Ovary (tissue), 7 donors: ENCODE measurements at regions not wholly inside any gene's neighbourhood (a gene's known extent, or its start where the extent isn't known, plus 50 kb on each side); places are given as distances from the start of the nearest gene placed in this dataset.

Experiments
- DNase-seq, 5 donors: peaks; one replicate each; pipeline ENCODE4 v3.0.0-alpha.2; 2019 to 2020
- H3K27ac ChIP-seq, 2 donors: fragments of 200-600 bp; one replicate each; pipeline versions ENCODE4 v1.5.1 to v1.8.0; 2019 to 2022
- H3K27me3 ChIP-seq: fragments of 200-600 bp; one replicate; pipeline ENCODE4 v1.8.0; 2022
- H3K36me3 ChIP-seq: fragments of 200-600 bp; sonication (generic); one replicate; pipeline ENCODE4 v1.5.1; 2019
- H3K4me1 ChIP-seq: one replicate; pipeline ENCODE4 v1.8.1; 2013; ENCODE audit warnings: mild to moderate bottlenecking, moderate library complexity; ENCODE audit not compliant: insufficient read depth
- H3K4me3 ChIP-seq: fragments of 200-600 bp; sonication (generic); one replicate; pipeline ENCODE4 v1.5.1; 2017
- H3K9me3 ChIP-seq, 2 donors: fragments of 200-600 bp in 1 of 2; sonication (generic) in 1 of 2; one replicate each; pipeline versions ENCODE4 v1.5.1 to v1.8.1; 2013 to 2019; ENCODE audit warnings: mild to moderate bottlenecking in 1 of 2, moderate library complexity in 1 of 2
- CTCF ChIP-seq, 3 donors: fragments of 450-650 bp in 2 of 3; fragments of 200-600 bp in 1 of 3; IDR thresholded peaks; one replicate each; pipeline versions ENCODE4 v1.5.1 to v1.8.0; 2016 to 2022; ENCODE audit warnings: antibody characterized with exemption in 3 of 3, mild to moderate bottlenecking in 1 of 3
- EP300 ChIP-seq: sonication (generic); formaldehyde crosslinking; IDR thresholded peaks from one replicate; pipeline ENCODE4 v1.6.1; 2017; ENCODE audit warnings: antibody characterized with exemption
- POLR2A ChIP-seq: fragments of 450-650 bp; IDR thresholded peaks from one replicate; pipeline ENCODE4 v1.6.1; 2017; ENCODE audit warnings: antibody characterized with exemption, mild to moderate bottlenecking, moderate library complexity
- WGBS, 3 donors: extraction: QIAGEN DNeasy Blood & Tissue Kit in 1 of 3; methylation state at CpG; one replicate each; pipeline versions ENCODE4 v1.1.5 to v1.1.7; 2013 to 2017; 5-methylcytosine and 5-hydroxymethylcytosine counted together
- intact Hi-C, 4 donors: fragments of 100-400 bp; cut with DNase I; formaldehyde crosslinking; loops; one replicate each; pipeline versions ENCODE4 v1.11.0 to v1.15.1; 2022 to 2023
- donor health status: DM: no; HTN: no; CAD: no; lungs with moderate emphysema.
- donor health status: DM: no; HTN: no; CAD: no.
- donor health status: Bipolar disorder and iron deficiency.
- donor health status: DM: no; HTN: no; CAD: no.
- donor health status: DM: yes; HTN: yes; CAD: no.

GRCh38 chr5:18687429-18687828 lies 1053.2 kb downstream of the TAF11L14 start:
- intact Hi-C loops = no loop called here
- Histone ChIP-seq H3K36me3 (no peaks in the 10 kb centered on the region), H3K27ac (no peak overlapping the region), H3K27me3 (no peaks in the 10 kb centered on the region), H3K9me3 (no peaks in the 10 kb centered on the region), H3K4me1 (no peaks in the 10 kb centered on the region), H3K4me3 (no peak overlapping the region)
- no peak for DNase-seq
- no peak for TF ChIP-seq CTCF (IDR thresholded peaks at IDR 0.05)
- TF ChIP-seq POLR2A = no peak
- TF ChIP-seq EP300 = no peak
- WGBS, 3 donors = 84 to 92% (median 87%) methylated on average over 2 of the region's 2 CpGs

GRCh38 chr5:18699681-18700080 lies 1065.4 kb downstream of the TAF11L14 start:
- no peaks in the 10 kb centered on the region for H3K27me3 ChIP-seq
- no peak overlapping the region for H3K4me3 ChIP-seq
- TF ChIP-seq EP300 (no peak), CTCF (IDR thresholded peaks at IDR 0.05) (no peak), POLR2A (no peak)
- H3K4me1 ChIP-seq = no peaks in the 10 kb centered on the region
- no peaks in the 10 kb centered on the region for H3K9me3 ChIP-seq
- WGBS, 3 donors = 45 to 57% (median 49%) methylated on average over 1 of the region's 1 CpG
- no peak for DNase-seq
- H3K36me3 ChIP-seq = no peaks in the 10 kb centered on the region
- H3K27ac ChIP-seq = no peak overlapping the region
- intact Hi-C loops = no loop called here

GRCh38 chr5:18702821-18703220 lies 1068.6 kb downstream of the TAF11L14 start:
- H3K27ac ChIP-seq = no peak overlapping the region
- H3K27me3 ChIP-seq = no peaks in the 10 kb centered on the region
- WGBS, 3 donors = 29 to 43% (median 31%) methylated on average over 1 of the region's 1 CpG
- no peaks in the 10 kb centered on the region for H3K36me3 ChIP-seq
- no peak for DNase-seq
- H3K4me3 ChIP-seq = no peak overlapping the region
- no peaks in the 10 kb centered on the region for H3K4me1 ChIP-seq
- TF ChIP-seq EP300 = no peak
- TF ChIP-seq CTCF (IDR thresholded peaks at IDR 0.05) = no peak
- TF ChIP-seq POLR2A = no peak
- intact Hi-C loops = no loop called here
- no peaks in the 10 kb centered on the region for H3K9me3 ChIP-seq

- DNase-seq = no peak
- no peak overlapping the region for H3K27ac ChIP-seq
- no peak overlapping the region for H3K4me3 ChIP-seq
- H3K27me3 ChIP-seq = no peaks in the 10 kb centered on the region
- H3K4me1 ChIP-seq = no peaks in the 10 kb centered on the region
- no peak for TF ChIP-seq POLR2A
- no peak for TF ChIP-seq EP300
- TF ChIP-seq CTCF (IDR thresholded peaks at IDR 0.05) = no peak
- intact Hi-C loops = no loop called here
- WGBS, 3 donors = 72 to 89% (median 84%) methylated on average over 5 of the region's 5 CpGs
- no peaks in the 10 kb centered on the region for H3K9me3 ChIP-seq
- no peaks in the 10 kb centered on the region for H3K36me3 ChIP-seq
These were observed 1078.8 kb downstream of the TAF11L14 start for GRCh38 chr5:18712936-18713485.
